ENCODE measurements at regions not wholly inside any gene's neighbourhood (a gene's known extent, or its start where the extent isn't known, plus 50 kb on each side); places are given as distances from the start of the nearest gene placed in this dataset.
"Not testable (repeated sequence)": the region's sequence is repeated elsewhere in the genome, so short reads cannot be mapped to it uniquely, and the experiment has no call there.

GRCh38 chr12:67040861-67041137, 228.4 kb upstream of the CAND1 start:
- Histone ChIP-seq H3K4me3 (no peak overlapping the region), H3K4me1 (no peaks in the 10 kb centered on the region), H3K9me3 (no peaks in the 10 kb centered on the region), H3K36me3 (replicated peaks) (no peaks in the 10 kb centered on the region), H3K27me3 (ENCODE audit: low read depth) (no peaks in the 10 kb centered on the region)
- DNase-seq (ENCODE audit: low spot score in 2 of 2) = no peak
- in situ Hi-C loops (cut with MboI; ENCODE audit: low sequenced_read_pairs) = no loop called here

- Histone ChIP-seq H3K4me3 (no peak overlapping the region), H3K27me3 (ENCODE audit: low read depth) (no peaks in the 10 kb centered on the region), H3K9me3 (no peaks in the 10 kb centered on the region), H3K4me1 (no peaks in the 10 kb centered on the region), H3K36me3 (replicated peaks) (no peaks in the 10 kb centered on the region)
- DNase-seq (ENCODE audit: low spot score in 2 of 2) = peak in 1 of 2 experiments; percentile 23
- in situ Hi-C loops (cut with MboI; ENCODE audit: low sequenced_read_pairs) = no loop called here
Observed at GRCh38 chr12:67042697-67043131, 226.4 kb upstream of the CAND1 start.

GRCh38 chr12:67043771-67044170, 225.4 kb upstream of the CAND1 start:
- Histone ChIP-seq H3K27me3 (ENCODE audit: low read depth) (no peaks in the 10 kb centered on the region), H3K36me3 (replicated peaks) (no peaks in the 10 kb centered on the region), H3K9me3 (no peaks in the 10 kb centered on the region), H3K4me3 (no peak overlapping the region), H3K4me1 (no peaks in the 10 kb centered on the region)
- DNase-seq (ENCODE audit: low spot score in 2 of 2) = no peak
- in situ Hi-C loops (cut with MboI; ENCODE audit: low sequenced_read_pairs) = no loop called here

GRCh38 chr12:67045650-67046049, 223.5 kb upstream of the CAND1 start:
- Histone ChIP-seq H3K4me3 (no peak overlapping the region), H3K27me3 (ENCODE audit: low read depth) (no peaks in the 10 kb centered on the region), H3K36me3 (replicated peaks) (no peaks in the 10 kb centered on the region), H3K4me1 (no peaks in the 10 kb centered on the region), H3K9me3 (no peaks in the 10 kb centered on the region)
- no peak for DNase-seq (ENCODE audit: low spot score in 2 of 2)
- in situ Hi-C loops (cut with MboI; ENCODE audit: low sequenced_read_pairs) = no loop called here

- in situ Hi-C loops (cut with MboI; ENCODE audit: low sequenced_read_pairs) = no loop called here
- Histone ChIP-seq H3K4me3 (no peak overlapping the region), H3K36me3 (replicated peaks) (no peaks in the 10 kb centered on the region), H3K9me3 (no peaks in the 10 kb centered on the region), H3K27me3 (ENCODE audit: low read depth) (no peaks in the 10 kb centered on the region), H3K4me1 (no peaks in the 10 kb centered on the region)
- no peak for DNase-seq (ENCODE audit: low spot score in 2 of 2)
Observed at GRCh38 chr12:67046062-67046461, 223.1 kb upstream of the CAND1 start.

- DNase-seq (ENCODE audit: low spot score in 2 of 2) = no peak
- in situ Hi-C loops (cut with MboI; ENCODE audit: low sequenced_read_pairs) = no loop called here
- Histone ChIP-seq H3K9me3 (no peaks in the 10 kb centered on the region), H3K4me3 (no peak overlapping the region), H3K4me1 (no peaks in the 10 kb centered on the region), H3K27me3 (ENCODE audit: low read depth) (no peaks in the 10 kb centered on the region), H3K36me3 (replicated peaks) (no peaks in the 10 kb centered on the region)
Observed at GRCh38 chr12:67047634-67048033, 221.5 kb upstream of the CAND1 start.

GRCh38 chr12:67048371-67048770, 220.8 kb upstream of the CAND1 start:
- Histone ChIP-seq H3K4me3 (no peak overlapping the region), H3K27me3 (ENCODE audit: low read depth) (no peaks in the 10 kb centered on the region), H3K4me1 (no peaks in the 10 kb centered on the region), H3K36me3 (replicated peaks) (no peaks in the 10 kb centered on the region), H3K9me3 (no peaks in the 10 kb centered on the region)
- in situ Hi-C loops (cut with MboI; ENCODE audit: low sequenced_read_pairs) = no loop called here
- DNase-seq (ENCODE audit: low spot score in 2 of 2) = no peak

- H3K9me3 ChIP-seq; DNase-seq (ENCODE audit: low spot score in 2 of 2); H3K4me3 ChIP-seq; H3K36me3 ChIP-seq (replicated peaks); in situ Hi-C loops (cut with MboI; ENCODE audit: low sequenced_read_pairs); H3K4me1 ChIP-seq; H3K27me3 ChIP-seq (ENCODE audit: low read depth): not testable (repeated sequence)
Observed at GRCh38 chr12:67049199-67049598, 220.0 kb upstream of the CAND1 start.

- Histone ChIP-seq H3K4me3 (no peak overlapping the region), H3K36me3 (replicated peaks) (no peaks in the 10 kb centered on the region), H3K9me3 (no peaks in the 10 kb centered on the region), H3K27me3 (ENCODE audit: low read depth) (no peaks in the 10 kb centered on the region), H3K4me1 (no peaks in the 10 kb centered on the region)
- in situ Hi-C loops (cut with MboI; ENCODE audit: low sequenced_read_pairs) = no loop called here
- DNase-seq (ENCODE audit: low spot score in 2 of 2) = no peak
Observed at GRCh38 chr12:67052981-67053380, 216.2 kb upstream of the CAND1 start.

GRCh38 chr12:67056329-67056728, 212.8 kb upstream of the CAND1 start:
- in situ Hi-C loops (cut with MboI; ENCODE audit: low sequenced_read_pairs) = no loop called here
- Histone ChIP-seq H3K9me3 (no peaks in the 10 kb centered on the region), H3K27me3 (ENCODE audit: low read depth) (no peaks in the 10 kb centered on the region), H3K4me3 (no peak overlapping the region), H3K36me3 (replicated peaks) (no peaks in the 10 kb centered on the region), H3K4me1 (no peaks in the 10 kb centered on the region)
- no peak for DNase-seq (ENCODE audit: low spot score in 2 of 2)

- no peaks in the 10 kb centered on the region for H3K4me1 ChIP-seq
- no peaks in the 10 kb centered on the region for H3K9me3 ChIP-seq
- in situ Hi-C loops (cut with MboI; ENCODE audit: low sequenced_read_pairs) = no loop called here
- no peaks in the 10 kb centered on the region for H3K36me3 ChIP-seq (replicated peaks)
- no peak overlapping the region for H3K4me3 ChIP-seq
- DNase-seq (ENCODE audit: low spot score in 2 of 2) = no peak
- no peaks in the 10 kb centered on the region for H3K27me3 ChIP-seq (ENCODE audit: low read depth)
Observed at GRCh38 chr12:67057072-67057471, 212.1 kb upstream of the CAND1 start.

- no peaks in the 10 kb centered on the region for H3K4me1 ChIP-seq
- in situ Hi-C loops (cut with MboI; ENCODE audit: low sequenced_read_pairs) = no loop called here
- no peak for DNase-seq (ENCODE audit: low spot score in 2 of 2)
- H3K27me3 ChIP-seq (ENCODE audit: low read depth) = no peaks in the 10 kb centered on the region
- H3K36me3 ChIP-seq (replicated peaks) = no peaks in the 10 kb centered on the region
- H3K4me3 ChIP-seq = no peak overlapping the region
- no peaks in the 10 kb centered on the region for H3K9me3 ChIP-seq
Observed at GRCh38 chr12:67062193-67062592, 207.0 kb upstream of the CAND1 start.

- in situ Hi-C loops (cut with MboI; ENCODE audit: low sequenced_read_pairs) = no loop called here
- no peaks in the 10 kb centered on the region for H3K36me3 ChIP-seq (replicated peaks)
- peak overlapping the region; percentile 50 for H3K4me3 ChIP-seq
- peak in 1 of 2 experiments; percentile 9 for DNase-seq (ENCODE audit: low spot score in 2 of 2)
- H3K4me1 ChIP-seq = no peaks in the 10 kb centered on the region; the same call in 1 of the 2 replicates
- H3K9me3 ChIP-seq = no peaks in the 10 kb centered on the region
- no peaks in the 10 kb centered on the region for H3K27me3 ChIP-seq (ENCODE audit: low read depth)
Observed at GRCh38 chr12:67067453-67068203, 201.5 kb upstream of the CAND1 start.

GRCh38 chr12:67068204-67068731, 200.9 kb upstream of the CAND1 start:
- no peaks in the 10 kb centered on the region for H3K36me3 ChIP-seq (replicated peaks)
- DNase-seq (ENCODE audit: low spot score in 2 of 2) = peak; percentile 30 to 52
- peak overlapping the region; percentile 50 for H3K4me3 ChIP-seq
- H3K9me3 ChIP-seq = no peaks in the 10 kb centered on the region
- H3K27me3 ChIP-seq (ENCODE audit: low read depth) = no peaks in the 10 kb centered on the region
- no peaks in the 10 kb centered on the region; the same call in 1 of the 2 replicates for H3K4me1 ChIP-seq
- in situ Hi-C loops (cut with MboI; ENCODE audit: low sequenced_read_pairs) = no loop called here

Data from HAP-1 (cell line).